ENCODE measurements at regions not wholly inside any gene's neighbourhood (a gene's known extent, or its start where the extent isn't known, plus 50 kb on each side); places are given as distances from the start of the nearest gene placed in this dataset.

DNA sequence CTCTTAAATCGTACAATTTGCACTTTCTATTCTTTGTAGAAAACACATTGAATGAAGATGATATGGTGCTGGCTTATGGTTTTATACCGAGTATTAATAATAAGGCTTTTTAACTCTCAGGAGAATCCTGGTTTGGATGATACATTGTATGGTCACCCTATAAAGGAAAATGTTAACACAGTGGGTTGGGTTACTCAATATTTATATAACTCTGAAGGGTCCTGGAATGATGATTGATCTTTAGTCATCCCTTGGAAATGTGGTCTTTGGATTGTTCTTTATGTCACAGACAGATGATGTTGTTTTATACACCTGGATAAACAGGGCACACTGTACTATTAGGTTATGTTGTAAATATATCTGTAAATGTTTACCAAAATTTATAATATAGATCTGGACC is 496.2 kb upstream of the NDST4 start:
- POLR2A ChIA-PET: no interaction called here
- TF ChIP-seq, protein P1, sequence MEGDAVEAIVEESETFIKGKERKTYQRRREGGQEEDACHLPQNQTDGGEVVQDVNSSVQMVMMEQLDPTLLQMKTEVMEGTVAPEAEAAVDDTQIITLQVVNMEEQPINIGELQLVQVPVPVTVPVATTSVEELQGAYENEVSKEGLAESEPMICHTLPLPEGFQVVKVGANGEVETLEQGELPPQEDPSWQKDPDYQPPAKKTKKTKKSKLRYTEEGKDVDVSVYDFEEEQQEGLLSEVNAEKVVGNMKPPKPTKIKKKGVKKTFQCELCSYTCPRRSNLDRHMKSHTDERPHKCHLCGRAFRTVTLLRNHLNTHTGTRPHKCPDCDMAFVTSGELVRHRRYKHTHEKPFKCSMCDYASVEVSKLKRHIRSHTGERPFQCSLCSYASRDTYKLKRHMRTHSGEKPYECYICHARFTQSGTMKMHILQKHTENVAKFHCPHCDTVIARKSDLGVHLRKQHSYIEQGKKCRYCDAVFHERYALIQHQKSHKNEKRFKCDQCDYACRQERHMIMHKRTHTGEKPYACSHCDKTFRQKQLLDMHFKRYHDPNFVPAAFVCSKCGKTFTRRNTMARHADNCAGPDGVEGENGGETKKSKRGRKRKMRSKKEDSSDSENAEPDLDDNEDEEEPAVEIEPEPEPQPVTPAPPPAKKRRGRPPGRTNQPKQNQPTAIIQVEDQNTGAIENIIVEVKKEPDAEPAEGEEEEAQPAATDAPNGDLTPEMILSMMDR (IDR thresholded peaks at IDR 0.05): no peak
- intact Hi-C loops (cut with DNase I, micrococcal nuclease): no loop called here

DNA sequence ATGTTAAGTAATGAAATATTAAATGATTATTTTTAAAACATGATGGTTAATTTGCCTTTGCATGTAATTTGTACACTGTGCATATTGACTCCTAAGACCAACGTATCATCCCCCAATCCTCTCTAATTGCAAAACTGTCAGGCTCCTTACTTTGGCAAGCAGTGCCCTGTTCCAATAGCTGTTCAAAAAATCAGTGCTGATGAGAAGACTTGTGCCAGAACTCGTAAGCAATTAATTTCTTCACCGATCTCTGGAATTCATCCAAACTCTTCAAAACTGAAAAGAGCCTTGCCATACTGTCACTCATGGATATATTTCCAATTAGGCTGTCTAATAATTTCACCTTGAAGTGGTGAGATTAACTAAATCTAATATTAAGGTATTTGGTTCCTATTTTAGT is 493.9 kb upstream of the NDST4 start:
- no peak for ATAC-seq (ENCODE audit: poor library complexity)
- no peak overlapping the region for H3K4me3 Mint-ChIP-seq

More for the DNA sequence above, 496.2 kb upstream of the NDST4 start:
- Histone ChIP-seq H3K9me3 (ENCODE audit: control insufficient read depth in 1 of 2, insufficient read depth in 1 of 2, low read length in 2 of 2) (no peaks in the 10 kb centered on the region), H3K4me1 (ENCODE audit: insufficient read depth, low read length) (no peaks in the 10 kb centered on the region), H3K36me3 (ENCODE audit: insufficient read depth, low read length) (no peaks in the 10 kb centered on the region), H3K4me3 (ENCODE audit: low read length) (no peak overlapping the region), H3K27me3 (ENCODE audit: control insufficient read depth in 1 of 2, insufficient read depth in 2 of 2, low read length in 2 of 2) (no peaks in the 10 kb centered on the region), H3K27ac (ENCODE audit: low read depth in 1 of 2, low read length in 2 of 2) (no peak overlapping the region)
- H3K27me3 Mint-ChIP-seq: no peaks in the 10 kb centered on the region
- peaks cover 4% of the 10 kb centered on the region for H3K9me3 Mint-ChIP-seq
- H3K27ac Mint-ChIP-seq: no peak overlapping the region
- H3K4me1 Mint-ChIP-seq (ENCODE audit: low read depth): no peaks in the 10 kb centered on the region
- CTCF ChIA-PET: no interaction called here
- no peak for ATAC-seq (ENCODE audit: poor library complexity)
- DNase-seq: no peak
- H3K4me3 Mint-ChIP-seq: no peak overlapping the region
- H3K36me3 Mint-ChIP-seq (ENCODE audit: low read depth): no peaks in the 10 kb centered on the region

DNA sequence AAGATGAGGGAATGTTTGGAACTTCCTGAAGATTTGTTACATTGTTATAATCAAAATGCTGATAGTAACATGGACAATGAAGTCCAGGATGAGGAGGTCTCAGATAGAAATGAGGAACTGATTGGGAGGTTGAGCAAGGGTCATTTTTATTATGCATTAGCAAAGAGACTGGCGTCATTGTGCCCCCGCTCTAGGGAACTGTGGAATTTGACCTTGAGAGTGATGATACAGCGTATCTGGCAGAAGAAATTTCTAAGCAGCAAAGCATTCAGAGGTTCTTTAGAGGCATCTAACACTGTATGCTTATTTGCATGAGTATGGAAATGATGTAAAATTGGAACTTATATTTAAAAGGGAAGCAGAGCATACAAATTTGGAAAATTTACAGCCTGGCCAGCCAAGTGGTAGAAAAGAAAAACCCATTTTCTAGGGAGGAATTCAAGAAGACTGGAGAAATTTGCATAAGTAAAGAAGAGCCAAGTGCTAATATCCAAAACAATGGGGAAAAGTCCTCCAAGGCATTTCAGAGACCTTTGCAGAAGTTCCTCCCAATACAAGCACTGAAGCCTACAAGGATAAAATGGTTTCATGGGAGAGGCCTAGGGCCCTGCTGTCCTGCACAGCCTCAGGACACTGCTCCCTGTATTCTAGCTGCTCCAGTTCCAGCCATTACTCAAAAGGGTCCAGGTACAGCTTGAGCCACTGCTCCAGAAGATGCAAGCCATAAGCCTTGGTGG is 483.0 kb upstream of the NDST4 start:
- DNase-seq (no peak), ATAC-seq (ENCODE audit: poor library complexity) (no peak)
- ChIA-PET POLR2A (no interaction called here), CTCF (no interaction called here)
- H3K4me1 ChIP-seq (ENCODE audit: insufficient read depth, low read length): no peaks in the 10 kb centered on the region
- Mint-ChIP-seq H3K9me3 (peaks cover 9% of the 10 kb centered on the region), H3K4me3 (no peak overlapping the region), H3K27me3 (no peaks in the 10 kb centered on the region), H3K27ac (no peak overlapping the region), H3K4me1 (ENCODE audit: low read depth) (no peaks in the 10 kb centered on the region), H3K36me3 (ENCODE audit: low read depth) (no peaks in the 10 kb centered on the region)
- no peak overlapping the region for H3K27ac ChIP-seq (ENCODE audit: low read depth in 1 of 2, low read length in 2 of 2)
- H3K9me3 ChIP-seq (ENCODE audit: control insufficient read depth in 1 of 2, insufficient read depth in 1 of 2, low read length in 2 of 2): no peaks in the 10 kb centered on the region
- no peaks in the 10 kb centered on the region for H3K36me3 ChIP-seq (ENCODE audit: insufficient read depth, low read length)
- TF ChIP-seq, protein P1 (IDR thresholded peaks at IDR 0.05): no peak
- intact Hi-C loops (cut with DNase I, micrococcal nuclease): no loop called here
- H3K27me3 ChIP-seq (ENCODE audit: control insufficient read depth in 1 of 2, insufficient read depth in 2 of 2, low read length in 2 of 2): no peaks in the 10 kb centered on the region
- no peak overlapping the region for H3K4me3 ChIP-seq (ENCODE audit: low read length)

More for the DNA sequence above, 493.9 kb upstream of the NDST4 start:
- Histone ChIP-seq H3K9me3 (ENCODE audit: control insufficient read depth in 1 of 2, insufficient read depth in 1 of 2, low read length in 2 of 2) (no peaks in the 10 kb centered on the region), H3K27ac (ENCODE audit: low read depth in 1 of 2, low read length in 2 of 2) (no peak overlapping the region), H3K4me3 (ENCODE audit: low read length) (no peak overlapping the region), H3K36me3 (ENCODE audit: insufficient read depth, low read length) (no peaks in the 10 kb centered on the region), H3K27me3 (ENCODE audit: control insufficient read depth in 1 of 2, insufficient read depth in 2 of 2, low read length in 2 of 2) (no peaks in the 10 kb centered on the region), H3K4me1 (ENCODE audit: insufficient read depth, low read length) (no peaks in the 10 kb centered on the region)
- POLR2A ChIA-PET: no interaction called here
- no peaks in the 10 kb centered on the region for H3K27me3 Mint-ChIP-seq
- TF ChIP-seq, protein P1 (IDR thresholded peaks at IDR 0.05): no peak
- H3K36me3 Mint-ChIP-seq (ENCODE audit: low read depth): no peaks in the 10 kb centered on the region
- CTCF ChIA-PET: no interaction called here
- H3K9me3 Mint-ChIP-seq: peaks cover 2% of the 10 kb centered on the region
- H3K27ac Mint-ChIP-seq: no peak overlapping the region
- H3K4me1 Mint-ChIP-seq (ENCODE audit: low read depth): no peaks in the 10 kb centered on the region
- intact Hi-C loops (cut with DNase I, micrococcal nuclease): no loop called here
- no peak for DNase-seq
